ENCODE measurements at regions not wholly inside any gene's neighbourhood (a gene's known extent, or its start where the extent isn't known, plus 50 kb on each side); places are given as distances from the start of the nearest gene placed in this dataset.

DNA sequence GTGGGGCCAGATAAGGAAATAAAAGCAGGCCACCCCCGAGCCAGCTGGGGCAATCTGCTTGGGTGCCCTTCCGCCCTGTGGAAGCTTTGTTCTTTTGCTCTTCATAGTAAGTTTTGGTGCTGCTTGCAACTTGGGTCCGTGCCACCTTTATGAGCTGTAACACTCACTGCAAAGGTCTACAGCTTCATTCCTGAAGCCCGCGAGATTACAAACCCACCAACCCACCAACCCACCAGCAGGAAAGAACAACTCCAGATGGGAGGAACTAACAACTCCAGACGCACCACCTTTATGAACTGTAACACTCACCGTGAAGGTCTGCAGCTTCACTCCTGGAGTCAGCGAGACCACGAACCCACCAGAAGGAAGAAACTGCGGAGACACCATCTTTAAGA, 84.2 kb upstream of the ARRDC4 start:
- no peak overlapping the region for H3K27ac ChIP-seq
- intact Hi-C loops (cut with DNase I; ENCODE audit: low total_unique reads) = no loop called here
- no peak overlapping the region for H3K4me3 ChIP-seq
- TF ChIP-seq POLR2AphosphoS5 (IDR thresholded peaks at IDR 0.05) = no peak
- TF ChIP-seq POLR2A (IDR thresholded peaks at IDR 0.05) = no peak
- TF ChIP-seq, protein P1, sequence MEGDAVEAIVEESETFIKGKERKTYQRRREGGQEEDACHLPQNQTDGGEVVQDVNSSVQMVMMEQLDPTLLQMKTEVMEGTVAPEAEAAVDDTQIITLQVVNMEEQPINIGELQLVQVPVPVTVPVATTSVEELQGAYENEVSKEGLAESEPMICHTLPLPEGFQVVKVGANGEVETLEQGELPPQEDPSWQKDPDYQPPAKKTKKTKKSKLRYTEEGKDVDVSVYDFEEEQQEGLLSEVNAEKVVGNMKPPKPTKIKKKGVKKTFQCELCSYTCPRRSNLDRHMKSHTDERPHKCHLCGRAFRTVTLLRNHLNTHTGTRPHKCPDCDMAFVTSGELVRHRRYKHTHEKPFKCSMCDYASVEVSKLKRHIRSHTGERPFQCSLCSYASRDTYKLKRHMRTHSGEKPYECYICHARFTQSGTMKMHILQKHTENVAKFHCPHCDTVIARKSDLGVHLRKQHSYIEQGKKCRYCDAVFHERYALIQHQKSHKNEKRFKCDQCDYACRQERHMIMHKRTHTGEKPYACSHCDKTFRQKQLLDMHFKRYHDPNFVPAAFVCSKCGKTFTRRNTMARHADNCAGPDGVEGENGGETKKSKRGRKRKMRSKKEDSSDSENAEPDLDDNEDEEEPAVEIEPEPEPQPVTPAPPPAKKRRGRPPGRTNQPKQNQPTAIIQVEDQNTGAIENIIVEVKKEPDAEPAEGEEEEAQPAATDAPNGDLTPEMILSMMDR (IDR thresholded peaks at IDR 0.05) = no peak
- H3K9me3 ChIP-seq = no peaks in the 10 kb centered on the region
- H3K4me1 ChIP-seq = no peaks in the 10 kb centered on the region
- no peaks in the 10 kb centered on the region for H3K36me3 ChIP-seq
- no peaks in the 10 kb centered on the region for H3K27me3 ChIP-seq
- DNase-seq (ENCODE audit: low spot score in 2 of 2) = no peak

DNA sequence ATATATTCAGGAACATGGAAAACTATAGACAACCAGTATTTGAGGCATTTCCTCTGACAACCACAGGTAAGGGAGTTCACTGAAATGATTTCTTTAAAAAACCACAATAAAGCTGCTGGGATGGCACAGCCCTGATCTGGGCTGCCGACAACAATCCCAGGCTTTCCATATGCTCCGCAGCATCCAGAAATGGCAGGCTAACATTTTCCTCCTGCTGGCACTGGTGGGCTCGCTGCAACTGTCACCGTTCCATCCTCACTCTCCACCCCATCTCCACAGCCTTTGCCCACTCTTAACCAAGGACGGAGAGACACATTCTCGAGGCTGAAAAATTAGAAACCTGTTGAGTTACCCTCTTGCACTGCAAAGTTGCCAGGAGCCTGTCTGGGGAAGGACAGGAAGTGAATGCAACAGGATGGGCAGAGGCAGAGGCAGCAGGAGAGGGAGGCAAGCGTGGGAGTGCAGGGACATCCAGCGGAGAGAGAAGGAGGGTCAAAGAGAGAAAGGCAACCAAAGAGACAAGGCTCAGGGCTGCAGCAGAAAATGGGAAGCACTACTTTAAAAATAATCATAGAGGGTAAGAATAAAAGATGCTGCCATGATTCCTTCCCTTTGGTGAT, 79.0 kb upstream of the ARRDC4 start:
- intact Hi-C loops (cut with DNase I; ENCODE audit: low total_unique reads) = no loop called here
- H3K27me3 ChIP-seq = peaks cover 0 to 7% of the 10 kb centered on the region in 2 donors
- no peaks in the 10 kb centered on the region for H3K9me3 ChIP-seq
- TF ChIP-seq POLR2A (IDR thresholded peaks at IDR 0.05) (no peak), POLR2AphosphoS5 (IDR thresholded peaks at IDR 0.05) (no peak)
- TF ChIP-seq, protein P1 (IDR thresholded peaks at IDR 0.05) = no peak
- no peak overlapping the region for H3K4me3 ChIP-seq
- DNase-seq (ENCODE audit: low spot score in 2 of 2) = no peak
- H3K36me3 ChIP-seq = no peaks in the 10 kb centered on the region
- H3K4me1 ChIP-seq = no peaks in the 10 kb centered on the region
- H3K27ac ChIP-seq = no peak overlapping the region

DNA sequence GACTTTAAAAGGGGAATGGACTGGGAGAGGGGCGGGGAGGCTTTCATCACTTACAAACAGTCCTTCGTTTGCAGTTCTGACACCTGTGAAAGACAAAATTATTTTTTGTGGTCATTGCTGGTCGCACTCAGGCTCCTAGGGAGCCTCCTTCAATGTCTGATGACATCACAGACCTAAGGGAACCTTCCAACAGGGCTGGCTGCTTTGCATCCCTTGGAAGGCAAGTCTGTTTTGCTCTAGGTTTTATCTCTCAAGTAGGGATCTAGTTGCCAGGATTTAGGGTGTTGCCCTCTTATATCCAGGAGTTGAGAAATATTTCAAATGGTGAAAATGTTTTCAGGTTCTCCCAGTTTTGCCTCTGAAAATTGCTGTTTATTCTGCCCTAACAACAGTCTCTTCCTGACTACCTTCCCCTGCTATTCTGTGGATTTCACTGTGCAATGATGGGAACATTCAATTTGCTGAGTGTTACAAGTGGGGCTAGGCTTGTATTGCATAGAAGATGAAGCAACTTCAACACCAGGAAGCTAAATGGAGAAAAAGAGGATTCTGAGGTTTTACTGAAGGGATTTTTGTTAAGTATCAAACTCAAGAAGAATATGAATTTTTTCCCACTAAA, 75.9 kb upstream of the ARRDC4 start:
- TF ChIP-seq POLR2AphosphoS5 (IDR thresholded peaks at IDR 0.05) (no peak), POLR2A (IDR thresholded peaks at IDR 0.05) (no peak)
- TF ChIP-seq, protein P1 (IDR thresholded peaks at IDR 0.05) = no peak
- no peaks in the 10 kb centered on the region for H3K4me1 ChIP-seq
- no peak overlapping the region for H3K27ac ChIP-seq
- intact Hi-C loops (cut with DNase I; ENCODE audit: low total_unique reads) = no loop called here
- H3K9me3 ChIP-seq = no peaks in the 10 kb centered on the region
- no peaks in the 10 kb centered on the region for H3K36me3 ChIP-seq
- H3K4me3 ChIP-seq = no peak overlapping the region
- DNase-seq (ENCODE audit: low spot score in 2 of 2) = no peak
- H3K27me3 ChIP-seq = peaks cover 0 to 10% of the 10 kb centered on the region in 2 donors

DNA sequence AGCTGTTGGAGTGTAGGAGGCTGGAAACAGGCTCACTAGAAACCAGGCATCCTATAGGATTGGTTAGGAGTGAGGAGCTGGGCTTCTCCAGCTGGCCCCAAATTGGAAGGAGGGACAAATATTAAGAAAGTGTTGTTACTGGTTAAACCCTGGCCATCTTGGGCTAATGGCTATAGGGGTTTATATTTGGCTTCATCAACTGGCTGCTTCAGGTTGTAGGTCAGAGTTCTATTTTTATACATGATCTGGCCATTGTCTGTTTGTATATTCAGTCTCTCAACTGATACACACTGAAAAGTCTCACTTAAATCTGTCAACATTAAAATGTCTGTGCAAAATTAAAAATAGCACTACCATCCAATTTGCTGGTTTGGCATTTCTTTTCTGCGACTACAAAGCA, 70.2 kb upstream of the ARRDC4 start:
- TF ChIP-seq POLR2AphosphoS5 (IDR thresholded peaks at IDR 0.05) (no peak), POLR2A (IDR thresholded peaks at IDR 0.05) (no peak)
- TF ChIP-seq, protein P1 (IDR thresholded peaks at IDR 0.05) = no peak
- Histone ChIP-seq H3K4me3 (no peak overlapping the region), H3K27me3 (peaks cover 0 to 2% of the 10 kb centered on the region in 2 donors), H3K27ac (no peak overlapping the region), H3K4me1 (no peaks in the 10 kb centered on the region), H3K9me3 (no peaks in the 10 kb centered on the region), H3K36me3 (no peaks in the 10 kb centered on the region)
- DNase-seq (ENCODE audit: low spot score in 2 of 2) = no peak
- intact Hi-C loops (cut with DNase I; ENCODE audit: low total_unique reads) = no loop called here

DNA sequence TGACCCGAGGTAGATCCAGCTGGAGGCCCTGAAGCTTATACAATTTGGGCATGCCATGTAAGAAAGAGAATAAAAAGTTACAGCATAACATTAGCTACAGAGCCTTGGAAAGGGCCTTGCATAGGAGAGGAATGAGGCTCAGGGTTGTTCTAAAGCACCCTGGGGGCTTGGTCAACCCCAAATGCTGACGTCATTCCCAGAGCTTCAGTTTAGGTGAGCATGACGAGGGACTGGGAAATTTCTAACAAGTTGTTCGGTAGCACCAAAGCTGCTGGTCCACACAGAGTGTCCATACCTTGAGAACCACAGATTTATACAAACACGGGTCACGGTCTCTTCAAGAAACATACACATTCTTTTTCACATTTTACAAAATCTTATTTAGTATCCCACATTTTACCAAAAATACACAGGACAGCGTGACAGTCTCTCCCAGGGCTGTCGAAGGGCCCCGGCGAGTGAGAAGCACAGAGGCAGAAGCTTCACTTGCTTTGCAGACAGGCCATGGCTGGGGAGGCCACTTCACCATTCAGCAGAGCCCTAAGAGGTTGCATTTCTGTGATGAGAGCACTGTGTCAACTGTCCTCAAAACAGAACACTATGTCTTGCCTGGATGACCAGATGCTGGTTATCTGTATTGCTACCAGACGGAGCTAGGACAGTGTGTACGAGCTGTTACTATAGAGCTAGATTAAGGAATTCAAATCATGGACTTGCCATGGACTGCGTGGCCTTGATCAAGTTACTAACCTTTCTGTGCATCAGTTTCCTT, 68.2 kb upstream of the ARRDC4 start:
- Histone ChIP-seq H3K9me3 (no peaks in the 10 kb centered on the region), H3K27me3 (peaks cover 0 to 2% of the 10 kb centered on the region in 2 donors), H3K36me3 (no peaks in the 10 kb centered on the region), H3K4me1 (no peaks in the 10 kb centered on the region), H3K4me3 (no peak overlapping the region), H3K27ac (no peak overlapping the region)
- TF ChIP-seq POLR2A (IDR thresholded peaks at IDR 0.05) (no peak), POLR2AphosphoS5 (IDR thresholded peaks at IDR 0.05) (no peak)
- TF ChIP-seq, protein P1 (IDR thresholded peaks at IDR 0.05) = no peak
- DNase-seq (ENCODE audit: low spot score in 2 of 2) = no peak
- intact Hi-C loops (cut with DNase I; ENCODE audit: low total_unique reads) = no loop called here

Measured in breast epithelium (tissue), 4 donors.